Activated effector memory CD4-positive, alpha-beta T cell treated with anti-CD3 and anti-CD28 coated beads, Interleukin-2, amount 50 U/mL, for 16 hours (primary cell): ENCODE measurements at regions not wholly inside any gene's neighbourhood (a gene's known extent, or its start where the extent isn't known, plus 50 kb on each side); places are given as distances from the start of the nearest gene placed in this dataset.
"Not testable (repeated sequence)": the region's sequence is repeated elsewhere in the genome, so short reads cannot be mapped to it uniquely, and the experiment has no call there.

Experiments used
- DNase-seq: peaks from one replicate; pipeline ENCODE4 v3.0.0-alpha.2; 2020

DNA sequence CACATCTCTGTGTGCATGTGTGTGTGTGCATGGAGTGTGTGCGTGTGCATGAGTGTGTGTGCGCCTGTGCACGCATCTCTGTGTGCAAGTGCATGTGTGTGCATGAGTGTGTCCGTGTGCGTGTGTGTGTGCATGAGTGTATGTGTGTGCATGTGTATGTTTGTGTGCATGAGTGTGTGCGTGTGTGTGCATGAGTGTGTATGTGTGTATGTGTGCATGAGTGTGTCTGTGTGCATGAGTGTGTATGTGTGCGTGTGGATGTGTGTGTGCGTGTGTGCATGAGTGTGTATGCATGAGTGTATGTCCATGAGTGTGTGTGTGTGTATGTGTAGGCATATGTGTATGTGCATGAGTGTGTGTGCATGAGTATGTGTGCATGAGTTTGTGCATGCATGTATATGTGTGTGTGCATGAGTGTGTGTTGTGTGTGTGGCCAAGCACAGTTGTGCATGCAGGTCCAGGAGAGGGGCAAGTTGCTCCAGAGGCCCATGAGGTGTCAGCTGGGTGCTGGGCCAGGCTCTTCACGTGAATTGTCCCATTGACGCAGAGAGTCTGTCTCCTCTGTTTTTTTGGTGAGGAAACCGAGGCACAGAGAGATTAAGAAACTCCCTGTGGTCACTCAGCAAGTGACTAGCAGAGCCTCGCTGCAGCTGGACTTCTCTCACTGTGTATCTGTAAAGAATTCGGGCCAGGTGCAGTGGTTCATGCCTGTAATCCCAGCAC, 75.5 kb downstream of the ASB1 start:
- DNase-seq: no peak

DNA sequence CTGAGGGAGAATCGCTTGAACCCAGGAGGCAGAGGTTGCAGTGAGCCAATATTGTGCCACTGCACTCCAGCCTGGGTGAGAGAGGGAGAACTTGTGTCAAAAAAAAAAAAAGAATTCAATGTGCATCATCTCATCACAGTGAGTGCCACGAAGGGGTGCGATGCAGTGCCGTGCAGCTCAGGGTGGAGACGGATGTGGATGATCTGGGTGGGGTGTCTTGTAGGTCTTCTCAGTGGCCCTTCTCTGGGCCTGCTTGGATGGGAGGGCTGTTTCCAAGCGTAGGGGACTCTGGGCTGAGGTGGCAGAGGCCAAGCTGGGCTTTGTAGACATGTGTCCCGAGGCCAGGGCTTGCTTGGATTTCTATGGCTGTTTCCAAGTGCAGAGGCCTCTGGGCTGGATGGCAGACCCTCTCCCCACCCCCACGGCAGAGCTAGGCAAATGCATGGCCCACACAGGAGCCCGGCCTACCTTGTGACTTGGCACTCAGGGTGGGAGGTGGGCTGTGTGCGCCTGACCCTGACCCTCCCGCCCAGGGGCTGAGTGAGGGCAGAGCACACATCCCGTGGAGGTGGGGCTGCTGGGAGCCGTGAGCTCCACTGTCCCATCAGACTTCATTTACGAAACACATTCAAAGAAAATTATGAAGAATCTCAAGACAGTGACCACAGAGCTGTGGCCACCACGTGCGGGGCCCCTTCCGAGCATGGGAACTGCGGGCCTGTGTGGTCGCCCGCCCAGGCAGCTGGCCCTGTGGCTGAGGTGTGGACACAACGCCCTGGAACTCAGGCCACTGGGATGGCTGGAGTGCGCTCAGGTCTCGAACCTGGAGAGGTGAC, 76.4 kb downstream of the ASB1 start:
- DNase-seq: peak; percentile 44

GRCh38 chr2:238504181-238504931, 77.6 kb downstream of the ASB1 start:
- DNase-seq: peak; percentile 52

GRCh38 chr2:238505119-238505891, 78.6 kb downstream of the ASB1 start:
- peak; percentile 46 for DNase-seq

DNA sequence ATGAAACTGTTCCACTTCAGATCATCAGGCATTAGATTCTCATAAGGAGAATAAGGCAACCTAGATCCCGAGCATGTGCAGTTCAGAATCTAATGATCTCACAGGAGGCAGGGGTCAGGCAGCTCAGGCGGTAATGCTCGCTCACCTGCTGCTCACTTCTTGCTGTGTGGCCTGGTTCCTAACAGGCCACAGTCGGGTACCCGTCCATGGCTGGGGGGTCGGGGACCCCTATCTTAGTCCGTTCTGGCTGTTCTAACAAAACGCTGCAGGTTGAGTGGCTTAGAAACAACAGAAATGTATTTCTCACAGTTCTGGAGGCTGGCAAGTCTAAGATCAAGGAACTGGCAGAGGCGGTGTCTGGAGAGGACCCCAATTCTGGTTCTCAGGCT, 79.2 kb downstream of the ASB1 start:
- DNase-seq: no peak

DNA sequence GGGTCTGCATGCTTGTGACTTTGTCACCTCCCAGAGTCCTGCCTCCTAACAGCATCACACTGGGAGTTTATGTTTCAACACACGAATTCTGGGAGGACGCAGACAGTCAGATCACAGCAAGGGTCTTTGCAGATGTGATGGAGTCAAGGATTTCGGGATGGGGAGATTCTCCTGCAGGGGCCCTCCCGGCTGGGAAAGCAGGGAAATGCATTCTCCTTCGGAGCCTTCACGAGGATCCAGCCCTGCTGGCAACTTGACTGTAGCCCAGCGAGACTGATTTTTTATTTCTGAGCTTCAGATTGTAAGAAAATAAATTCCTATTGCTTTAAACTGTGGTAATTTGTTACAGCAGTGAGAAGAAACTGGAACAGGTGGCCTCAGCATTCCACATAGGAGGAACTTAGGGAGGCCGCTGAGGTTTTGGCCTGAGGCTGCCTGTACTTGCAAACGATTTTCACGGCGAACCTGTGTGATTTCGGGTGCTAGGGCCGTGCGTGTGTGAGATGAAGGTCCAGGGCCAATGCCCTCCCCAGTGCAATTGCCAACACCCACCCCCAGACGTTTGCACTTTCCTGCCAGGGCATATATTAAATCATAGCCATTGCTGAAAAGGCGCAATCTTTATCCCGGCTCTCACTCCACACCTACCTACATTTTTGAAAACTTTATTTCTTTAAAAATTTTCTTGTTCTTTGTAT, 79.8 kb downstream of the ASB1 start:
- DNase-seq: peak; percentile 36

GRCh38 chr2:238507836-238508235, 81.1 kb downstream of the ASB1 start:
- DNase-seq: peak; percentile 36

- peak; percentile 43 for DNase-seq
Measured at GRCh38 chr2:238509151-238509835, 82.6 kb downstream of the ASB1 start.

DNA sequence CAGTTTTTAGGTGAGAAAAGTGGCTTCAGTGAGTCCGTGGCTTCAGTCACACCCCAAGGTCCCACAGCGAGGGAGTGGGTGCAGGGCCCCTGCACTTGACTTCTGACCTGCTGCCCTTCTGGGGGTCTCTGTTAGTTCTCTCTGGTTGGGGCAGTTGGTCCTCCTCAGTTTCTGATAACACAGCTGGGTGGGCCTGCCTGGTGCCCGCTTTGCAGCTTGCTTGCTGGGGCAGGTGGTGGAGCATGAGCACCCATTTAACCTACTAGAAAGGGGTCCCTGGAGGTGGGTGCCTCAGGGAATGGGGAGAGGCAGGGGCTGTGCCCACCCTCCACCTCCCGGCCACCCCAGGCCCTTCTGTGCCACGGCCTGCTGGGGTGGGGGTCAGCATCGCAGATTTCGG, 83.2 kb downstream of the ASB1 start:
- DNase-seq: no peak

DNA sequence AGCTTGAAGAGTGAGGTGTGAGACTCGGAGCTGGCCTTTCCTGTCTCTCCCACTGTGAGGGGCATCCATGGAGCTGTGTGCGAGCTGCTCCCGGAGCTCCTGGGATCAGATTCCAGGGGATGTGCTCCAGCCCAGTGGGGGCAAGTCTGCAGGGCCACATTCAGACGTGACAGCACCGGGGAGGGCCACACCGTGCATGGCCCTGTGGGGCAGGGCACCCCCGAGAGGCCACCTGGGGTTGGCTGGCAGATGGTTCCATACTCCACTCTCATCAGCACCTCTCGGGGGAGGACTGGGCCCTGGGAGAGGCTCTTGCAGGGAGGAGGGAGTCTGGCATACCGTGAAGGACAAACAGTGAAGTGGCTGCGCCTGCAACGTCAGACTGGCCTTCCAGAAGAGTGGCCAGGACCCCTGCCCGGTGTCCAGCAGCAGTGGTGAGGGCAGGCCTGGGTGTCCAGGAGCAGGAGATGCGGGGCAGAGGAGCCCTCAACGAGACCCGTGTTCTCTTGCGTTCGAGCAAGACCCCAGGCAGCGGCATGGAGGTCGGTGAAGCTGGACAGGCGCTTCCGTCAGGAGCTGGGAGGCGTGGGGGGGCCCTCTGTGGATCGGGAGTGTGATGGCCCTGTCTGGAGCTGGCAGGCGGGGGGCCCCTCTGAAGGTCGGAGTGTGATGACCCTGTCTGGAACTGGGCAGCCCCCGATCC, 84.3 kb downstream of the ASB1 start:
- DNase-seq: peak; percentile 48

GRCh38 chr2:238511614-238511950, 84.9 kb downstream of the ASB1 start:
- DNase-seq: peak; percentile 16

- peak; percentile 46 for DNase-seq
Measured at GRCh38 chr2:238512247-238512867, 85.6 kb downstream of the ASB1 start.

GRCh38 chr2:238513346-238513745, 86.6 kb downstream of the ASB1 start:
- peak; percentile 62 for DNase-seq

- not testable (repeated sequence) for DNase-seq
Measured at GRCh38 chr2:238514024-238514423, 87.3 kb downstream of the ASB1 start.

DNA sequence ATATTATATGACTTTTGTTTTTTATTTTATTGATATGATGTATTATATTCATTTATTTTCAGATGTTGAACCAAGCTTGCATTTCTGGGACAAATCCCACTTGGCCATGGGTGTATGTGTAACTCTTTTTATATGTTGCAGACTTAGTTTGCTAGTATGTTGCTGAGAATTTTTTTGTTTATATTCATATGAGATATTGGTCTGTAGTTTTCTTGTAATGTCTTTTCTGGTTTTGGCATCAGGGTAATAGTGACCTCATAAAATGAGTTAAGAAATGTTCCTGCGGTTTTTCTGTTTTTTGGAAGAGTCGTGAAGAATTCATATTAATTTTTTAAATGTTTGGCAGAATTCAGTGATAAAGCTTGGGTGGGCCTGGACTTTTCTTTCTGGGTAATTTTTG, 88.7 kb downstream of the ASB1 start:
- no peak for DNase-seq

DNA sequence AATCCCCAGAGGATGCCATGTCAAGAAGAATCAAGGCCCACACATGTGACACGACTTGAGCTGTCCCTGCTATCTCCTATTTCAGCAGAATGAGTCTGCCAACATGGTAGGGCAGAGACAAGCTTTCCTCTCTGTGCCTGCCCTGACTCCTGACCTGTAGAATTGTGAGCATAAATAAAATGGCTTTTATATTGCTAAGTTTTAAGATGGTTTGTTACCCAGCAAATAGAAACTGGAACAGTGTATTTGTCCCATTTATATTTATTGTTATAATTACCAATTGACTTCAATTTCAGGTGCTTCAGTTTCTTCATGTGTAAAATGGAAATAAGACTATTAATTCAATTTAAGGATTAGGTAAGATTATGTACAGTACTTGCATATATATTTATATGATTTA, 90.5 kb downstream of the ASB1 start:
- DNase-seq: no peak

- no peak for DNase-seq
Measured at GRCh38 chr2:238518172-238518820, 91.6 kb downstream of the ASB1 start.

GRCh38 chr2:238518821-238519186, 92.1 kb downstream of the ASB1 start:
- DNase-seq: no peak

- DNase-seq: no peak
Measured at GRCh38 chr2:238520359-238520886, 93.7 kb downstream of the ASB1 start.

- DNase-seq: no peak
Measured at GRCh38 chr2:238521002-238521401, 94.3 kb downstream of the ASB1 start.
